Neuronal stem cell (in vitro differentiated cells): ENCODE measurements at regions not wholly inside any gene's neighbourhood (a gene's known extent, or its start where the extent isn't known, plus 50 kb on each side); places are given as distances from the start of the nearest gene placed in this dataset.
"Not testable (repeated sequence)": the region's sequence is repeated elsewhere in the genome, so short reads cannot be mapped to it uniquely, and the experiment has no call there.

Experiments used
- DNase-seq: peaks from one replicate; pipeline ENCODE4 v3.0.0-alpha.2; 2013; ENCODE audit warnings: low spot score
- H2AFZ ChIP-seq: one replicate; pipeline ENCODE4 v1.6.1; 2013; ENCODE audit warnings: mild to moderate bottlenecking, low read length, inconsistent platforms
- H2AK5ac ChIP-seq: 2 replicates; pipeline ENCODE4 v1.6.1; 2013; ENCODE audit warnings: low read depth, mild to moderate bottlenecking, inconsistent platforms, low read length, moderate library complexity, mixed read lengths
- H2BK120ac ChIP-seq: 2 replicates; pipeline ENCODE4 v1.6.1; 2013; ENCODE audit warnings: low read depth, mild to moderate bottlenecking, inconsistent platforms, low read length, moderate library complexity, mixed read lengths
- H2BK12ac ChIP-seq: one replicate; pipeline ENCODE4 v1.6.1; 2013; ENCODE audit warnings: low read length, inconsistent platforms
- H2BK15ac ChIP-seq: 2 replicates; pipeline ENCODE4 v1.6.1; 2013; ENCODE audit warnings: mild to moderate bottlenecking, low read length, inconsistent platforms, mixed read lengths
- H2BK5ac ChIP-seq: one replicate; pipeline ENCODE4 v1.6.1; 2013; ENCODE audit warnings: inconsistent platforms, mild to moderate bottlenecking, low read length, moderate library complexity
- H3K14ac ChIP-seq: one replicate; pipeline ENCODE4 v1.6.1; 2013; ENCODE audit warnings: low read length, inconsistent platforms
- H3K18ac ChIP-seq: 2 replicates; pipeline ENCODE4 v1.6.1; 2013; ENCODE audit warnings: low read length, inconsistent platforms
- H3K23ac ChIP-seq: 2 replicates; pipeline ENCODE4 v1.6.1; 2013; ENCODE audit warnings: low read depth, mild to moderate bottlenecking, mixed read lengths, low read length, inconsistent platforms; ENCODE audit not compliant: poor library complexity
- H3K27ac ChIP-seq: replicated peaks from 3 replicates; pipeline ENCODE4 v1.5.1; 2013; ENCODE audit warnings: low read length, inconsistent platforms
- H3K27me3 ChIP-seq, 3 experiments: 2 replicates each; pipeline ENCODE4 v1.6.1; 2013; ENCODE audit warnings: low read length in 3 of 3, mild to moderate bottlenecking in 2 of 3, inconsistent platforms in 1 of 3, low read depth in 1 of 3, mixed read lengths in 1 of 3, moderate library complexity in 1 of 3; ENCODE audit not compliant: control insufficient read depth in 3 of 3, insufficient read depth in 3 of 3
- H3K36me3 ChIP-seq, 2 donors: replicated peaks in 1 of 2; 2 replicates each; pipeline ENCODE4 v1.6.1; 2013; ENCODE audit warnings: low read length in 2 of 2; ENCODE audit not compliant: control insufficient read depth in 2 of 2, insufficient read depth in 2 of 2
- H3K4ac ChIP-seq: 2 replicates; pipeline ENCODE4 v1.6.1; 2013; ENCODE audit warnings: inconsistent platforms, mild to moderate bottlenecking, low read length, moderate library complexity
- H3K4me1 ChIP-seq, 2 donors: 1 replicate in 1 of 2; 2 replicates in 1 of 2; pipeline ENCODE4 v1.6.1; 2013; ENCODE audit warnings: low read length in 2 of 2, low read depth in 1 of 2; ENCODE audit not compliant: control insufficient read depth in 2 of 2, insufficient read depth in 1 of 2
- H3K4me2 ChIP-seq: one replicate; pipeline ENCODE4 v1.6.1; 2013; ENCODE audit warnings: mild to moderate bottlenecking, low read length, inconsistent platforms; ENCODE audit not compliant: insufficient read depth, poor library complexity, severe bottlenecking
- H3K4me3 ChIP-seq, 2 donors: 2 replicates each; pipeline ENCODE4 v1.5.1; 2013; ENCODE audit warnings: low read length in 2 of 2, mild to moderate bottlenecking in 2 of 2, inconsistent platforms in 1 of 2, moderate library complexity in 1 of 2
- H3K79me1 ChIP-seq: one replicate; pipeline ENCODE4 v1.6.1; 2013; ENCODE audit warnings: low read depth, mild to moderate bottlenecking, inconsistent platforms, low read length, moderate library complexity
- H3K9ac ChIP-seq: one replicate; pipeline ENCODE4 v1.6.1; 2013; ENCODE audit warnings: mild to moderate bottlenecking, low read depth, low read length, inconsistent platforms; ENCODE audit not compliant: poor library complexity
- H3K9me3 ChIP-seq, 2 donors: replicated peaks in 1 of 2; 2 replicates each; pipeline versions ENCODE3 to v1.6.1; 2013; ENCODE audit warnings: low read length in 2 of 2, mild to moderate bottlenecking in 2 of 2, inconsistent platforms in 1 of 2, low read depth in 1 of 2, mixed read lengths in 1 of 2, moderate library complexity in 1 of 2; ENCODE audit not compliant: control insufficient read depth in 2 of 2, insufficient read depth in 1 of 2
- H4K8ac ChIP-seq: one replicate; pipeline ENCODE4 v1.6.1; 2013; ENCODE audit warnings: low read depth, mild to moderate bottlenecking, inconsistent platforms, low read length, moderate library complexity
- H4K91ac ChIP-seq: one replicate; pipeline ENCODE4 v1.6.1; 2013; ENCODE audit warnings: low read length, low read depth, mild to moderate bottlenecking, inconsistent platforms; ENCODE audit not compliant: poor library complexity
- WGBS, 2 donors: extraction: QIAGEN DNeasy Blood & Tissue Kit; methylation state at CpG; one replicate each; pipeline ENCODE4 v1.1.7; 2013; ENCODE audit warnings: missing lambda C conversion rate in 2 of 2, mixed read lengths in 1 of 2; ENCODE audit not compliant: insufficient read length in 2 of 2, insufficient replicate concordance in 1 of 2; ENCODE audit errors: extremely low coverage in 2 of 2; 5-methylcytosine and 5-hydroxymethylcytosine counted together

DNA sequence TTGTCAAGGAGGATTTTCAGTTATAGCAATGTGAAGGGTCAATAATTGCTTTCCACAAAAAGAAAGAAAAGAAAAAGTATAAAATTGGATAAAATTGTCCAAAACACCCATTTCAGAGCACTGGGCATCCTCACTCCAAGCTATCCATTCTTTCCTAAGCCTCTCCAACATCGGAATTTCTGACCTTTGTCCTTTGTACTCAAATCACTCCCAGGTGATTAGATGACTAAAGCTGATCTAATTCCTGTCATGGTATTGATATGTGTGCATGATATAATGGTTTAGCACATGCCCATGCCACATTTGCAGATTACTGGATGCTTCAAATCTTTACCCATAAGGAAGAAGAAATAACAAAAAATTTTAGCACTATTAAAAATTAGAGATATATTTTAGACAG is 152.3 kb downstream of the CENPC start:
- H2AFZ ChIP-seq = no peak overlapping the region
- H3K4me2 ChIP-seq = no peak overlapping the region
- H2BK12ac ChIP-seq = no peak overlapping the region
- H2BK5ac ChIP-seq = no peak overlapping the region
- H3K36me3 ChIP-seq = no peaks in the 10 kb centered on the region
- no peak overlapping the region for H3K4ac ChIP-seq
- H2BK15ac ChIP-seq = no peak overlapping the region
- H3K4me3 ChIP-seq = no peak overlapping the region
- H3K9ac ChIP-seq = no peak overlapping the region
- H3K9me3 ChIP-seq = peaks cover 0 to under 1% of the 10 kb centered on the region in 2 donors
- no peak overlapping the region for H3K14ac ChIP-seq
- no peak overlapping the region for H2BK120ac ChIP-seq
- no peak overlapping the region for H3K27ac ChIP-seq
- WGBS, 2 donors = no CpG with 5 or more reads among the region's 1 CpG
- no peak overlapping the region for H3K18ac ChIP-seq
- no peak for DNase-seq
- H3K23ac ChIP-seq = no peak overlapping the region
- H4K91ac ChIP-seq = no peak overlapping the region
- H4K8ac ChIP-seq = no peak overlapping the region
- H2AK5ac ChIP-seq = no peak overlapping the region
- H3K79me1 ChIP-seq = no peaks in the 10 kb centered on the region
- H3K4me1 ChIP-seq = no peaks in the 10 kb centered on the region
- H3K27me3 ChIP-seq = no peaks in the 10 kb centered on the region

- H3K4me3 ChIP-seq, H2BK12ac ChIP-seq, H4K91ac ChIP-seq, H3K14ac ChIP-seq, H3K4me2 ChIP-seq, H2AFZ ChIP-seq, H2BK120ac ChIP-seq, H2BK5ac ChIP-seq, H3K9me3 ChIP-seq, H4K8ac ChIP-seq, H3K18ac ChIP-seq, H2AK5ac ChIP-seq, H3K27ac ChIP-seq, DNase-seq, H2BK15ac ChIP-seq, H3K36me3 ChIP-seq, H3K4ac ChIP-seq, H3K9ac ChIP-seq, H3K23ac ChIP-seq, H3K27me3 ChIP-seq, H3K79me1 ChIP-seq, H3K4me1 ChIP-seq: not testable (repeated sequence)
- no CpG with 5 or more reads among the region's 19 CpGs for WGBS, 2 donors
Measured at GRCh38 chr4:67381406-67381804, 163.9 kb downstream of the CENPC start.

GRCh38 chr4:67380702-67381405 is 164.4 kb downstream of the CENPC start:
- not testable (repeated sequence) for H3K4me1 ChIP-seq, H3K9ac ChIP-seq, H2BK15ac ChIP-seq, H2AK5ac ChIP-seq, H3K79me1 ChIP-seq, H3K4me2 ChIP-seq, H2BK120ac ChIP-seq, H2BK12ac ChIP-seq, H3K18ac ChIP-seq, H3K23ac ChIP-seq, H2BK5ac ChIP-seq, H2AFZ ChIP-seq, H4K91ac ChIP-seq, H4K8ac ChIP-seq, DNase-seq, H3K4me3 ChIP-seq, H3K27me3 ChIP-seq, H3K27ac ChIP-seq, H3K14ac ChIP-seq, H3K4ac ChIP-seq, H3K9me3 ChIP-seq, H3K36me3 ChIP-seq
- no CpG with 5 or more reads among the region's 34 CpGs for WGBS, 2 donors

- Histone ChIP-seq H2AFZ (no peak overlapping the region), H3K4ac (no peak overlapping the region), H3K14ac (no peak overlapping the region)
Measured at GRCh38 chr4:67380154-67380553, 165.1 kb downstream of the CENPC start.

More at GRCh38 chr4:67380154-67380553, 165.1 kb downstream of the CENPC start:
- H3K79me1 ChIP-seq = no peaks in the 10 kb centered on the region
- H3K27me3 ChIP-seq = no peaks in the 10 kb centered on the region
- H3K18ac ChIP-seq = no peak overlapping the region
- H3K4me1 ChIP-seq = no peaks in the 10 kb centered on the region
- DNase-seq = no peak
- H4K8ac ChIP-seq = no peak overlapping the region
- no peak overlapping the region for H2BK120ac ChIP-seq
- no peak overlapping the region for H2BK12ac ChIP-seq
- H3K9me3 ChIP-seq = no peaks in the 10 kb centered on the region
- no peaks in the 10 kb centered on the region for H3K36me3 ChIP-seq
- H4K91ac ChIP-seq = no peak overlapping the region
- no peak overlapping the region for H3K9ac ChIP-seq
- no CpG with 5 or more reads among the region's 16 CpGs for WGBS, 2 donors
- no peak overlapping the region for H2AK5ac ChIP-seq
- H3K27ac ChIP-seq = no peak overlapping the region
- no peak overlapping the region for H3K4me2 ChIP-seq
- no peak overlapping the region for H2BK5ac ChIP-seq
- no peak overlapping the region for H2BK15ac ChIP-seq
- H3K23ac ChIP-seq = no peak overlapping the region
- no peak overlapping the region for H3K4me3 ChIP-seq
